ENCODE measurements at regions not wholly inside any gene's neighbourhood (a gene's known extent, or its start where the extent isn't known, plus 50 kb on each side); places are given as distances from the start of the nearest gene placed in this dataset.

- Histone ChIP-seq H3K36me3 (ENCODE audit: control insufficient read depth in 2 of 2, extremely low read depth in 1 of 2, insufficient read depth in 1 of 2, low read length in 1 of 2) (no peaks in the 10 kb centered on the region), H3K9me3 (no peaks in the 10 kb centered on the region), H3K4me3 (ENCODE audit: control insufficient read depth in 1 of 2, extremely low read depth in 1 of 2, low read length in 1 of 2) (no peak overlapping the region), H3K27ac (ENCODE audit: low read length) (no peak overlapping the region), H3K4me1 (ENCODE audit: control insufficient read depth in 1 of 2, extremely low read depth in 1 of 2, insufficient read depth in 2 of 2, low read length in 2 of 2) (peaks cover 0 to 4% of the 10 kb centered on the region in 2 experiments), H3K27me3 (replicated peaks in 1 of 2; ENCODE audit: control insufficient read depth in 2 of 2, extremely low read depth in 1 of 2, insufficient read depth in 2 of 2, low read length in 1 of 2) (peaks cover 2 to 24% of the 10 kb centered on the region in 2 experiments)
- Mint-ChIP-seq H3K4me1 (peaks cover 4 to 12% (median 6%) of the 10 kb centered on the region in 3 donors), H3K27me3 (peaks cover 37 to 47% of the 10 kb centered on the region in 2 donors), H3K9me3 (no peaks in the 10 kb centered on the region), H3K27ac (no peak overlapping the region), H3K4me3 (peak overlapping the region in 1 of 3 donors; percentile 57), H3K36me3 (no peaks in the 10 kb centered on the region)
- ChIA-PET CTCF (no interaction called here), POLR2A (no interaction called here)
- no peak for ATAC-seq (replicated peaks in 1 of 4)
- DNase-seq = no peak
- whole genome bisulfite sequencing (ENCODE audit: insufficient coverage) = 37% methylated on average over 45 of the region's 52 CpGs
Measured at GRCh38 chr10:42475168-42476098, 162.9 kb downstream of the ZNF33B start.

- no peak for ATAC-seq (replicated peaks in 1 of 4)
- H3K27ac ChIP-seq (ENCODE audit: low read length) = no peak overlapping the region
- POLR2A ChIA-PET = no interaction called here
Measured at GRCh38 chr10:42454313-42454712, 184.1 kb downstream of the ZNF33B start.

GRCh38 chr10:42431095-42431494, 207.3 kb downstream of the ZNF33B start:
- ChIA-PET POLR2A (no interaction called here), CTCF (no interaction called here)
- no peaks in the 10 kb centered on the region for H3K36me3 Mint-ChIP-seq
- ATAC-seq (replicated peaks in 1 of 4) (no peak), DNase-seq (no peak)
- H3K27me3 Mint-ChIP-seq = peaks cover 8 to 13% of the 10 kb centered on the region in 2 donors
- no peak overlapping the region for H3K27ac Mint-ChIP-seq
- Histone ChIP-seq H3K9me3 (no peaks in the 10 kb centered on the region), H3K36me3 (ENCODE audit: control insufficient read depth in 2 of 2, extremely low read depth in 1 of 2, insufficient read depth in 1 of 2, low read length in 1 of 2) (no peaks in the 10 kb centered on the region), H3K4me3 (ENCODE audit: control insufficient read depth in 1 of 2, extremely low read depth in 1 of 2, low read length in 1 of 2) (no peak overlapping the region), H3K27ac (ENCODE audit: low read length) (no peak overlapping the region), H3K4me1 (ENCODE audit: control insufficient read depth in 1 of 2, extremely low read depth in 1 of 2, insufficient read depth in 2 of 2, low read length in 2 of 2) (no peaks in the 10 kb centered on the region), H3K27me3 (replicated peaks in 1 of 2; ENCODE audit: control insufficient read depth in 2 of 2, extremely low read depth in 1 of 2, insufficient read depth in 2 of 2, low read length in 1 of 2) (no peaks in the 10 kb centered on the region)
- peaks cover 0 to 8% (median 5%) of the 10 kb centered on the region in 3 donors for H3K9me3 Mint-ChIP-seq
- H3K4me3 Mint-ChIP-seq = no peak overlapping the region
- WGBS (ENCODE audit: insufficient coverage) = 100% methylated on average over 1 of the region's 5 CpGs
- H3K4me1 Mint-ChIP-seq = no peaks in the 10 kb centered on the region

More at GRCh38 chr10:42454313-42454712, 184.1 kb downstream of the ZNF33B start:
- H3K27ac Mint-ChIP-seq = no peak overlapping the region
- DNase-seq = no peak
- Histone ChIP-seq H3K4me3 (ENCODE audit: control insufficient read depth in 1 of 2, extremely low read depth in 1 of 2, low read length in 1 of 2) (no peak overlapping the region), H3K27me3 (replicated peaks in 1 of 2; ENCODE audit: control insufficient read depth in 2 of 2, extremely low read depth in 1 of 2, insufficient read depth in 2 of 2, low read length in 1 of 2) (peaks cover 0 to 9% of the 10 kb centered on the region in 2 experiments), H3K36me3 (ENCODE audit: control insufficient read depth in 2 of 2, extremely low read depth in 1 of 2, insufficient read depth in 1 of 2, low read length in 1 of 2) (no peaks in the 10 kb centered on the region), H3K4me1 (ENCODE audit: control insufficient read depth in 1 of 2, extremely low read depth in 1 of 2, insufficient read depth in 2 of 2, low read length in 2 of 2) (no peaks in the 10 kb centered on the region), H3K9me3 (no peaks in the 10 kb centered on the region)
- H3K4me1 Mint-ChIP-seq = no peaks in the 10 kb centered on the region
- H3K4me3 Mint-ChIP-seq = no peak overlapping the region
- CTCF ChIA-PET = no interaction called here
- H3K36me3 Mint-ChIP-seq = no peaks in the 10 kb centered on the region
- no CpG with 5 or more reads among the region's 6 CpGs for WGBS (ENCODE audit: insufficient coverage)
- peaks cover 0 to 23% (median 8%) of the 10 kb centered on the region in 3 donors for H3K9me3 Mint-ChIP-seq
- H3K27me3 Mint-ChIP-seq = peaks cover 3 to 4% of the 10 kb centered on the region in 2 donors

- Histone ChIP-seq H3K4me1 (ENCODE audit: control insufficient read depth in 1 of 2, extremely low read depth in 1 of 2, insufficient read depth in 2 of 2, low read length in 2 of 2) (no peaks in the 10 kb centered on the region), H3K27ac (ENCODE audit: low read length) (no peak overlapping the region), H3K36me3 (ENCODE audit: control insufficient read depth in 2 of 2, extremely low read depth in 1 of 2, insufficient read depth in 1 of 2, low read length in 1 of 2) (no peaks in the 10 kb centered on the region), H3K27me3 (replicated peaks in 1 of 2; ENCODE audit: control insufficient read depth in 2 of 2, extremely low read depth in 1 of 2, insufficient read depth in 2 of 2, low read length in 1 of 2) (no peaks in the 10 kb centered on the region), H3K9me3 (no peaks in the 10 kb centered on the region), H3K4me3 (ENCODE audit: control insufficient read depth in 1 of 2, extremely low read depth in 1 of 2, low read length in 1 of 2) (no peak overlapping the region)
- Mint-ChIP-seq H3K27me3 (peaks cover 3 to 8% of the 10 kb centered on the region in 2 donors), H3K4me1 (no peaks in the 10 kb centered on the region), H3K36me3 (no peaks in the 10 kb centered on the region), H3K27ac (no peak overlapping the region), H3K4me3 (no peak overlapping the region), H3K9me3 (peaks cover 0 to 3% (median 0%) of the 10 kb centered on the region in 3 donors)
- ATAC-seq (replicated peaks in 1 of 4) = no peak
- ChIA-PET CTCF (no interaction called here), POLR2A (no interaction called here)
- no peak for DNase-seq
- WGBS (ENCODE audit: insufficient coverage) = no CpG with 5 or more reads among the region's 1 CpG
Measured at GRCh38 chr10:42428534-42428933, 209.8 kb downstream of the ZNF33B start.

GRCh38 chr10:42422911-42423310, 215.5 kb downstream of the ZNF33B start:
- DNase-seq = no peak
- Mint-ChIP-seq H3K27me3 (peaks cover 6 to 18% of the 10 kb centered on the region in 2 donors), H3K9me3 (peaks cover 0 to 7% (median 0%) of the 10 kb centered on the region in 3 donors), H3K4me3 (no peak overlapping the region), H3K27ac (no peak overlapping the region), H3K4me1 (no peaks in the 10 kb centered on the region), H3K36me3 (no peaks in the 10 kb centered on the region)
- ATAC-seq (replicated peaks in 1 of 4) = no peak
- 97% methylated on average over 5 of the region's 5 CpGs for WGBS (ENCODE audit: insufficient coverage)
- ChIA-PET CTCF (no interaction called here), POLR2A (interaction anchor here in 1 of 2 donors (0.6 kb wide), 1 partner anchor 1127 kb away, joined by 5 read pairs; no protein-coding TSS in a partner anchor)
- H3K9me3 ChIP-seq = no peaks in the 10 kb centered on the region
- H3K4me3 ChIP-seq (ENCODE audit: control insufficient read depth in 1 of 2, extremely low read depth in 1 of 2, low read length in 1 of 2) = no peak overlapping the region
- no peak overlapping the region for H3K27ac ChIP-seq (ENCODE audit: low read length)
- H3K27me3 ChIP-seq (replicated peaks in 1 of 2; ENCODE audit: control insufficient read depth in 2 of 2, extremely low read depth in 1 of 2, insufficient read depth in 2 of 2, low read length in 1 of 2) = peaks cover 0 to 5% of the 10 kb centered on the region in 2 experiments
- H3K4me1 ChIP-seq (ENCODE audit: control insufficient read depth in 1 of 2, extremely low read depth in 1 of 2, insufficient read depth in 2 of 2, low read length in 2 of 2) = no peaks in the 10 kb centered on the region
- no peaks in the 10 kb centered on the region for H3K36me3 ChIP-seq (ENCODE audit: control insufficient read depth in 2 of 2, extremely low read depth in 1 of 2, insufficient read depth in 1 of 2, low read length in 1 of 2)

- 45% methylated on average over 2 of the region's 3 CpGs for WGBS (ENCODE audit: insufficient coverage)
- DNase-seq (no peak), ATAC-seq (replicated peaks in 1 of 4) (no peak)
- ChIA-PET CTCF (no interaction called here), POLR2A (no interaction called here)
- no peaks in the 10 kb centered on the region for H3K4me1 ChIP-seq (ENCODE audit: control insufficient read depth in 1 of 2, extremely low read depth in 1 of 2, insufficient read depth in 2 of 2, low read length in 2 of 2)
- Mint-ChIP-seq H3K36me3 (no peaks in the 10 kb centered on the region), H3K4me1 (no peaks in the 10 kb centered on the region), H3K9me3 (peaks cover 0 to 7% (median 0%) of the 10 kb centered on the region in 3 donors), H3K27ac (no peak overlapping the region), H3K27me3 (peaks cover 6 to 18% of the 10 kb centered on the region in 2 donors), H3K4me3 (no peak overlapping the region)
- no peaks in the 10 kb centered on the region for H3K9me3 ChIP-seq
- no peaks in the 10 kb centered on the region for H3K36me3 ChIP-seq (ENCODE audit: control insufficient read depth in 2 of 2, extremely low read depth in 1 of 2, insufficient read depth in 1 of 2, low read length in 1 of 2)
- H3K27me3 ChIP-seq (replicated peaks in 1 of 2; ENCODE audit: control insufficient read depth in 2 of 2, extremely low read depth in 1 of 2, insufficient read depth in 2 of 2, low read length in 1 of 2) = peaks cover 0 to 5% of the 10 kb centered on the region in 2 experiments
- H3K4me3 ChIP-seq (ENCODE audit: control insufficient read depth in 1 of 2, extremely low read depth in 1 of 2, low read length in 1 of 2) = no peak overlapping the region
- H3K27ac ChIP-seq (ENCODE audit: low read length) = no peak overlapping the region
Measured at GRCh38 chr10:42421812-42422211, 216.6 kb downstream of the ZNF33B start.

All from T-cell (primary cell).